Neural cell (in vitro differentiated cells): ENCODE measurements at regions not wholly inside any gene's neighbourhood (a gene's known extent, or its start where the extent isn't known, plus 50 kb on each side); places are given as distances from the start of the nearest gene placed in this dataset.

ENCODE experiments used
- CTCF ChIP-seq: fragments of 450-650 bp; IDR thresholded peaks from 2 replicates; pipeline ENCODE4 v1.5.1; 2014; ENCODE audit warnings: antibody characterized with exemption, mild to moderate bottlenecking, moderate library complexity; ENCODE audit not compliant: poor library complexity, severe bottlenecking
- EP300 ChIP-seq: fragments of 450-650 bp; conservative IDR thresholded peaks from 2 replicates; pipeline ENCODE4 v1.6.1; 2014; ENCODE audit warnings: antibody characterized with exemption, mild to moderate bottlenecking, moderate library complexity; ENCODE audit not compliant: poor library complexity, severe bottlenecking
- EZH2 ChIP-seq: fragments of 200-600, 300-800 bp; shearing (Covaris generic), sonication (generic); IDR thresholded peaks from 2 replicates; pipeline ENCODE4 v1.6.1; 2014; ENCODE audit warnings: antibody characterized with exemption, low read length, borderline replicate concordance, mild to moderate bottlenecking; ENCODE audit not compliant: insufficient read depth, poor library complexity, severe bottlenecking
- SMC3 ChIP-seq: fragments of 450-650 bp; conservative IDR thresholded peaks from 2 replicates; pipeline ENCODE4 v1.6.1; 2014; ENCODE audit warnings: antibody characterized with exemption, mild to moderate bottlenecking, moderate library complexity; ENCODE audit not compliant: poor library complexity
- TF ChIP-seq, protein P1 (sequence below): IDR thresholded peaks from 2 replicates; pipeline ENCODE4 v1.6.1; 2012; ENCODE audit warnings: borderline replicate concordance

- no peak for TF ChIP-seq CTCF
- TF ChIP-seq EZH2, result no peak
- no peak for TF ChIP-seq EP300
- TF ChIP-seq SMC3, result no peak
- TF ChIP-seq, protein P1, sequence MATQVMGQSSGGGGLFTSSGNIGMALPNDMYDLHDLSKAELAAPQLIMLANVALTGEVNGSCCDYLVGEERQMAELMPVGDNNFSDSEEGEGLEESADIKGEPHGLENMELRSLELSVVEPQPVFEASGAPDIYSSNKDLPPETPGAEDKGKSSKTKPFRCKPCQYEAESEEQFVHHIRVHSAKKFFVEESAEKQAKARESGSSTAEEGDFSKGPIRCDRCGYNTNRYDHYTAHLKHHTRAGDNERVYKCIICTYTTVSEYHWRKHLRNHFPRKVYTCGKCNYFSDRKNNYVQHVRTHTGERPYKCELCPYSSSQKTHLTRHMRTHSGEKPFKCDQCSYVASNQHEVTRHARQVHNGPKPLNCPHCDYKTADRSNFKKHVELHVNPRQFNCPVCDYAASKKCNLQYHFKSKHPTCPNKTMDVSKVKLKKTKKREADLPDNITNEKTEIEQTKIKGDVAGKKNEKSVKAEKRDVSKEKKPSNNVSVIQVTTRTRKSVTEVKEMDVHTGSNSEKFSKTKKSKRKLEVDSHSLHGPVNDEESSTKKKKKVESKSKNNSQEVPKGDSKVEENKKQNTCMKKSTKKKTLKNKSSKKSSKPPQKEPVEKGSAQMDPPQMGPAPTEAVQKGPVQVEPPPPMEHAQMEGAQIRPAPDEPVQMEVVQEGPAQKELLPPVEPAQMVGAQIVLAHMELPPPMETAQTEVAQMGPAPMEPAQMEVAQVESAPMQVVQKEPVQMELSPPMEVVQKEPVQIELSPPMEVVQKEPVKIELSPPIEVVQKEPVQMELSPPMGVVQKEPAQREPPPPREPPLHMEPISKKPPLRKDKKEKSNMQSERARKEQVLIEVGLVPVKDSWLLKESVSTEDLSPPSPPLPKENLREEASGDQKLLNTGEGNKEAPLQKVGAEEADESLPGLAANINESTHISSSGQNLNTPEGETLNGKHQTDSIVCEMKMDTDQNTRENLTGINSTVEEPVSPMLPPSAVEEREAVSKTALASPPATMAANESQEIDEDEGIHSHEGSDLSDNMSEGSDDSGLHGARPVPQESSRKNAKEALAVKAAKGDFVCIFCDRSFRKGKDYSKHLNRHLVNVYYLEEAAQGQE, result no peak
These were observed 1803.6 kb upstream of the PCDH7 start for GRCh38 chr4:28916585-28916984.
